ENCODE measurements at regions not wholly inside any gene's neighbourhood (a gene's known extent, or its start where the extent isn't known, plus 50 kb on each side); places are given as distances from the start of the nearest gene placed in this dataset.

GRCh38 chr7:45415265-45415664 lies 158.9 kb upstream of the ADCY1 start:
- no peak for ATAC-seq
- WGBS, 2 donors: 64 to 66% methylated on average over 2 of the region's 2 CpGs
- TF ChIP-seq CTCF (IDR thresholded peaks at IDR 0.05): no peak

GRCh38 chr7:45416846-45417245 lies 157.3 kb upstream of the ADCY1 start:
- Histone ChIP-seq H3K4me3 (no peak overlapping the region), H3K27me3 (no peaks in the 10 kb centered on the region), H3K27ac (no peak overlapping the region), H3K36me3 (no peaks in the 10 kb centered on the region), H3K4me1 (no peaks in the 10 kb centered on the region), H3K9me3 (no peaks in the 10 kb centered on the region)
- ATAC-seq: no peak
- TF ChIP-seq CTCF (IDR thresholded peaks at IDR 0.05): no peak
- WGBS, 2 donors: 55 to 56% methylated on average over 1 of the region's 1 CpG
- intact Hi-C loops (cut with DNase I): no loop called here
- DNase-seq: no peak
- no peak for FAIRE-seq

More at GRCh38 chr7:45415265-45415664, 158.9 kb upstream of the ADCY1 start:
- FAIRE-seq: no peak
- H3K4me3 ChIP-seq: no peak overlapping the region
- H3K9me3 ChIP-seq: no peaks in the 10 kb centered on the region
- H3K4me1 ChIP-seq: no peaks in the 10 kb centered on the region
- intact Hi-C loops (cut with DNase I): no loop called here
- H3K36me3 ChIP-seq: no peaks in the 10 kb centered on the region
- H3K27me3 ChIP-seq: no peaks in the 10 kb centered on the region
- no peak for DNase-seq
- no peak overlapping the region for H3K27ac ChIP-seq

- Histone ChIP-seq H3K9me3 (no peaks in the 10 kb centered on the region), H3K4me1 (no peaks in the 10 kb centered on the region), H3K4me3 (no peak overlapping the region), H3K27me3 (no peaks in the 10 kb centered on the region), H3K36me3 (no peaks in the 10 kb centered on the region), H3K27ac (no peak overlapping the region)
- DNase-seq (no peak), ATAC-seq (no peak), FAIRE-seq (no peak)
- intact Hi-C loops (cut with DNase I): no loop called here
- no peak for TF ChIP-seq CTCF (IDR thresholded peaks at IDR 0.05)
- WGBS, 2 donors: 73 to 77% methylated on average over 2 of the region's 2 CpGs
Observed at GRCh38 chr7:45417268-45417667, 156.9 kb upstream of the ADCY1 start.

GRCh38 chr7:45417735-45418134 lies 156.4 kb upstream of the ADCY1 start:
- intact Hi-C loops (cut with DNase I): no loop called here
- Histone ChIP-seq H3K4me3 (no peak overlapping the region), H3K36me3 (no peaks in the 10 kb centered on the region), H3K27ac (no peak overlapping the region), H3K27me3 (no peaks in the 10 kb centered on the region), H3K4me1 (no peaks in the 10 kb centered on the region), H3K9me3 (no peaks in the 10 kb centered on the region)
- no peak for TF ChIP-seq CTCF (IDR thresholded peaks at IDR 0.05)
- no peak for ATAC-seq
- DNase-seq: no peak
- 73 to 84% methylated on average over 3 of the region's 3 CpGs for WGBS, 2 donors
- no peak for FAIRE-seq

GRCh38 chr7:45420843-45421495 lies 153.2 kb upstream of the ADCY1 start:
- peaks cover 0 to 4% (median 0%) of the 10 kb centered on the region in 4 donors for H3K27me3 ChIP-seq
- intact Hi-C loops (cut with DNase I): no loop called here
- no peak for ATAC-seq
- no peak for FAIRE-seq
- no peak overlapping the region for H3K4me3 ChIP-seq
- H3K27ac ChIP-seq: no peak overlapping the region
- no peak for TF ChIP-seq CTCF (IDR thresholded peaks at IDR 0.05)
- no peaks in the 10 kb centered on the region for H3K9me3 ChIP-seq
- H3K36me3 ChIP-seq: no peaks in the 10 kb centered on the region
- 46 to 50% methylated on average over 3 of the region's 3 CpGs for WGBS, 2 donors
- DNase-seq: no peak
- no peaks in the 10 kb centered on the region for H3K4me1 ChIP-seq
